ENCODE measurements at regions not wholly inside any gene's neighbourhood (a gene's known extent, or its start where the extent isn't known, plus 50 kb on each side); places are given as distances from the start of the nearest gene placed in this dataset.

GRCh38 chr12:60070552-60070951, 474.7 kb downstream of the SLC16A7 start (continued):
- TF ChIP-seq BRF1 (IDR thresholded peaks at IDR 0.05; ENCODE audit: borderline replicate concordance, extremely low read depth, insufficient read length) (no peak), PTTG1 (tag; IDR thresholded peaks at IDR 0.05; ENCODE audit: low read depth) (no peak), ASH1L (IDR thresholded peaks at IDR 0.05; ENCODE audit: borderline replicate concordance, low read depth, partially characterized antibody) (no peak), ZNF3 (CRISPR knock-in tag; IDR thresholded peaks at IDR 0.05) (no peak), MTA1 (IDR thresholded peaks at IDR 0.05; ENCODE audit: borderline replicate concordance) (no peak), CREBBP (IDR thresholded peaks at IDR 0.05; ENCODE audit: low read depth, low read length) (no peak), RFX5 (IDR thresholded peaks at IDR 0.05; ENCODE audit: low read depth, low read length) (no peak), PHB2 (IDR thresholded peaks at IDR 0.05; ENCODE audit: low read depth) (no peak), PYGO2 (tag; IDR thresholded peaks at IDR 0.05) (no peak), TBL1XR1 (IDR thresholded peaks at IDR 0.05; ENCODE audit: low read length in 2 of 2) (no peak), ILK (tag; IDR thresholded peaks at IDR 0.05; ENCODE audit: borderline replicate concordance, low read depth) (no peak)
- TF ChIP-seq, protein P1, sequence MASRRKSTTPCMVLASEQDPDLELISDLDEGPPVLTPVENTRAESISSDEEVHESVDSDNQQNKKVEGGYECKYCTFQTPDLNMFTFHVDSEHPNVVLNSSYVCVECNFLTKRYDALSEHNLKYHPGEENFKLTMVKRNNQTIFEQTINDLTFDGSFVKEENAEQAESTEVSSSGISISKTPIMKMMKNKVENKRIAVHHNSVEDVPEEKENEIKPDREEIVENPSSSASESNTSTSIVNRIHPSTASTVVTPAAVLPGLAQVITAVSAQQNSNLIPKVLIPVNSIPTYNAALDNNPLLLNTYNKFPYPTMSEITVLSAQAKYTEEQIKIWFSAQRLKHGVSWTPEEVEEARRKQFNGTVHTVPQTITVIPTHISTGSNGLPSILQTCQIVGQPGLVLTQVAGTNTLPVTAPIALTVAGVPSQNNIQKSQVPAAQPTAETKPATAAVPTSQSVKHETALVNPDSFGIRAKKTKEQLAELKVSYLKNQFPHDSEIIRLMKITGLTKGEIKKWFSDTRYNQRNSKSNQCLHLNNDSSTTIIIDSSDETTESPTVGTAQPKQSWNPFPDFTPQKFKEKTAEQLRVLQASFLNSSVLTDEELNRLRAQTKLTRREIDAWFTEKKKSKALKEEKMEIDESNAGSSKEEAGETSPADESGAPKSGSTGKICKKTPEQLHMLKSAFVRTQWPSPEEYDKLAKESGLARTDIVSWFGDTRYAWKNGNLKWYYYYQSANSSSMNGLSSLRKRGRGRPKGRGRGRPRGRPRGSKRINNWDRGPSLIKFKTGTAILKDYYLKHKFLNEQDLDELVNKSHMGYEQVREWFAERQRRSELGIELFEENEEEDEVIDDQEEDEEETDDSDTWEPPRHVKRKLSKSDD (conservative IDR thresholded peaks at IDR 0.05; ENCODE audit: low read length), result no peak
- TF ChIP-seq, protein P2, sequence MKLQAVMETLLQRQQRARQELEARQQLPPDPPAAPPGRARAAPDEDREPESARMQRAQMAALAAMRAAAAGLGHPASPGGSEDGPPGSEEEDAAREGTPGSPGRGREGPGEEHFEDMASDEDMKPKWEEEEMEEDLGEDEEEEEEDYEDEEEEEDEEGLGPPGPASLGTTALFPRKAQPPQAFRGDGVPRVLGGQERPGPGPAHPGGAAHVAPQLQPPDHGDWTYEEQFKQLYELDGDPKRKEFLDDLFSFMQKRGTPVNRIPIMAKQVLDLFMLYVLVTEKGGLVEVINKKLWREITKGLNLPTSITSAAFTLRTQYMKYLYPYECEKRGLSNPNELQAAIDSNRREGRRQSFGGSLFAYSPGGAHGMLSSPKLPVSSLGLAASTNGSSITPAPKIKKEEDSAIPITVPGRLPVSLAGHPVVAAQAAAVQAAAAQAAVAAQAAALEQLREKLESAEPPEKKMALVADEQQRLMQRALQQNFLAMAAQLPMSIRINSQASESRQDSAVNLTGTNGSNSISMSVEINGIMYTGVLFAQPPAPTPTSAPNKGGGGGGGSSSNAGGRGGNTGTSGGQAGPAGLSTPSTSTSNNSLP (IDR thresholded peaks at IDR 0.05; ENCODE audit: borderline replicate concordance, low read depth, low read length), result no peak

All from K562 (cell line).